HEK293 (cell line): ENCODE measurements at regions not wholly inside any gene's neighbourhood (a gene's known extent, or its start where the extent isn't known, plus 50 kb on each side); places are given as distances from the start of the nearest gene placed in this dataset.

ENCODE experiments used
- CTCF ChIA-PET: fragments of 350-600 bp; formaldehyde crosslinking; extraction: SDS; loops from one replicate; lab custom pipeline; 2021; ENCODE audit warnings: antibody characterized with exemption; lab: Yijun Ruan, JAX
- POLR2A ChIA-PET: fragments of 300-600 bp; formaldehyde crosslinking; extraction: SDS; loops from one replicate; lab custom pipeline; 2020; ENCODE audit warnings: antibody characterized with exemption, inconsistent platforms; lab: Yijun Ruan, JAX
- H3K27ac ChIP-seq: fragments of 200-500 bp; sonication (Bioruptor generic); 2 replicates; pipeline ENCODE4 v1.5.1; 2014; ENCODE audit warnings: low read depth, low read length, control low read depth, inconsistent platforms; ENCODE audit errors: extremely low read depth
- H3K36me3 ChIP-seq, 2 experiments: fragments of 200-500 bp in 1 of 2; sonication (Bioruptor generic) in 1 of 2; 1 replicate in 1 of 2; 2 replicates in 1 of 2; pipeline ENCODE4 v1.5.1; 2014 to 2017; ENCODE audit warnings: inconsistent platforms in 2 of 2, low read length in 2 of 2; ENCODE audit not compliant: control insufficient read depth in 2 of 2, insufficient read depth in 1 of 2
- H3K4me1 ChIP-seq: fragments of 200-500 bp; sonication (Bioruptor generic); 2 replicates; pipeline ENCODE4 v1.5.1; 2014; ENCODE audit warnings: mild to moderate bottlenecking, low read length, inconsistent platforms; ENCODE audit not compliant: control insufficient read depth, insufficient read depth
- H3K4me3 ChIP-seq: 2 replicates; pipeline ENCODE4 v1.5.1; 2011; ENCODE audit warnings: low read depth, mild to moderate bottlenecking, control low read depth, low read length, moderate library complexity
- H3K9me3 ChIP-seq: fragments of 200-500 bp; sonication (Bioruptor generic); 2 replicates; pipeline ENCODE4 v1.5.1; 2014; ENCODE audit warnings: low read depth, low read length, inconsistent platforms; ENCODE audit not compliant: control insufficient read depth, insufficient read depth
- GLI2 ChIP-seq: fragments of 450-650 bp; formaldehyde crosslinking; IDR thresholded peaks from 2 replicates; pipeline ENCODE4; 2017; ENCODE audit warnings: missing biosample characterization, missing genetic modification characterization, low read depth, borderline replicate concordance
- GLIS2 ChIP-seq: fragments of 450-650 bp; formaldehyde crosslinking; IDR thresholded peaks from 2 replicates; pipeline ENCODE4 v1.5.1; 2016; ENCODE audit warnings: missing biosample characterization, missing genetic modification characterization
- HOXC10 ChIP-seq: sonication (generic); formaldehyde crosslinking; IDR thresholded peaks from 2 replicates; pipeline ENCODE4 v1.8.1; 2023; ENCODE audit warnings: mild to moderate bottlenecking, missing genetic modification reagents
- HOXD13 ChIP-seq: sonication (generic); formaldehyde crosslinking; IDR thresholded peaks from 2 replicates; pipeline ENCODE4 v1.8.0; 2022; ENCODE audit warnings: missing genetic modification reagents, borderline replicate concordance
- PRDM1 ChIP-seq: fragments of 450-650 bp; formaldehyde crosslinking; IDR thresholded peaks from 2 replicates; pipeline ENCODE4; 2016; ENCODE audit warnings: missing biosample characterization, missing genetic modification characterization
- WT1 ChIP-seq: fragments of 450-650 bp; formaldehyde crosslinking; IDR thresholded peaks from 2 replicates; pipeline ENCODE4 v1.5.1; 2016; ENCODE audit warnings: missing biosample characterization, missing genetic modification characterization
- ZBTB20 ChIP-seq: fragments of 450-650 bp; formaldehyde crosslinking; IDR thresholded peaks from 2 replicates; pipeline ENCODE4 v1.5.1; 2016; ENCODE audit warnings: missing biosample characterization, missing genetic modification characterization
- ZFP41 ChIP-seq: fragments of 450-650 bp; formaldehyde crosslinking; IDR thresholded peaks from 2 replicates; pipeline ENCODE4 v1.5.1; 2016; ENCODE audit warnings: missing biosample characterization, missing genetic modification characterization, borderline replicate concordance
- ZNF302 ChIP-seq: fragments of 450-650 bp; formaldehyde crosslinking; IDR thresholded peaks from 2 replicates; pipeline ENCODE4 v1.5.1; 2016; ENCODE audit warnings: missing biosample characterization, missing genetic modification characterization, low read depth
- ZNF37A ChIP-seq: fragments of 450-650 bp; IDR thresholded peaks from 2 replicates; pipeline ENCODE4 v1.5.1; 2018; ENCODE audit warnings: missing biosample characterization, missing genetic modification characterization
- ZNF585B ChIP-seq: fragments of 450-650 bp; formaldehyde crosslinking; IDR thresholded peaks from 2 replicates; pipeline ENCODE4 v1.5.1; 2016; ENCODE audit warnings: missing biosample characterization, missing genetic modification characterization
- ZNF610 ChIP-seq: fragments of 450-650 bp; formaldehyde crosslinking; IDR thresholded peaks from 2 replicates; pipeline ENCODE4 v1.5.1; 2016; ENCODE audit warnings: missing biosample characterization, missing genetic modification characterization, borderline replicate concordance
- TF ChIP-seq, protein P1 (sequence below): fragments of 450-650 bp; formaldehyde crosslinking; IDR thresholded peaks from 2 replicates; pipeline ENCODE4 v1.5.1; 2016; ENCODE audit warnings: missing biosample characterization, missing genetic modification characterization
- TF ChIP-seq, protein P2 (sequence below): fragments of 450-650 bp; IDR thresholded peaks from 2 replicates; pipeline ENCODE4 v1.5.1; 2018; ENCODE audit warnings: missing biosample characterization, missing genetic modification characterization
- TF ChIP-seq, protein P3 (sequence below): fragments of 450-650 bp; formaldehyde crosslinking; IDR thresholded peaks from 2 replicates; pipeline ENCODE4 v1.5.1; 2017; ENCODE audit warnings: missing biosample characterization, missing genetic modification characterization
- TF ChIP-seq, protein P4 (sequence below): fragments of 450-650 bp; formaldehyde crosslinking; IDR thresholded peaks from 2 replicates; pipeline ENCODE4 v1.5.1; 2016; ENCODE audit warnings: missing biosample characterization, missing genetic modification characterization, borderline replicate concordance
- TF ChIP-seq, protein P5 (sequence below): fragments of 450-650 bp; formaldehyde crosslinking; IDR thresholded peaks from 2 replicates; pipeline ENCODE4 v1.5.1; 2016; ENCODE audit warnings: missing biosample characterization, missing genetic modification characterization
- TF ChIP-seq, protein P6 (sequence below): fragments of 450-650 bp; formaldehyde crosslinking; IDR thresholded peaks from 2 replicates; pipeline ENCODE4 v1.5.1; 2016; ENCODE audit warnings: missing biosample characterization, missing genetic modification characterization

DNA sequence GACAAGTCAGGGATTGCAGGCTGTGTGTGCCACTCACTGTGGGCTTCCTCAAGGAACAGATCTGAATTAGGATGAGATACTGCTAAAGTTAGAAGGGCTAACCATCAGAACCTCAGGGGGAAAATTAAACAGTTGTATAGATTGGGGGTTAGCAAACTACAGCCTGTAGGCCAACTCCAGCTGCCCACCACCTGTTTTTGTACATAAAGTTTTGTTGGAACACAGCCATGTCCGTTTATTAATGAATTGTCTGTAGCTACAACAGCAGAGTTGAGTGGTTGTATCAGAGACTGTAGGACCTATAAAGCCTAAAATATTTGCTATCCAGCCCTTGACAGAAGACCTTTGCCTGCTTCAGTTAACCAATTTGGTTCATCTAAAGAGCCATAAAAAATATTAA lies 127.2 kb upstream of the ECI2 start:
- Histone ChIP-seq H3K9me3 (no peaks in the 10 kb centered on the region), H3K4me1 (no peaks in the 10 kb centered on the region), H3K36me3 (no peaks in the 10 kb centered on the region), H3K4me3 (no peak overlapping the region)
- POLR2A ChIA-PET: no interaction called here
- no peak for TF ChIP-seq ZNF585B (tag by site-specific recombination)
- TF ChIP-seq, protein P1, sequence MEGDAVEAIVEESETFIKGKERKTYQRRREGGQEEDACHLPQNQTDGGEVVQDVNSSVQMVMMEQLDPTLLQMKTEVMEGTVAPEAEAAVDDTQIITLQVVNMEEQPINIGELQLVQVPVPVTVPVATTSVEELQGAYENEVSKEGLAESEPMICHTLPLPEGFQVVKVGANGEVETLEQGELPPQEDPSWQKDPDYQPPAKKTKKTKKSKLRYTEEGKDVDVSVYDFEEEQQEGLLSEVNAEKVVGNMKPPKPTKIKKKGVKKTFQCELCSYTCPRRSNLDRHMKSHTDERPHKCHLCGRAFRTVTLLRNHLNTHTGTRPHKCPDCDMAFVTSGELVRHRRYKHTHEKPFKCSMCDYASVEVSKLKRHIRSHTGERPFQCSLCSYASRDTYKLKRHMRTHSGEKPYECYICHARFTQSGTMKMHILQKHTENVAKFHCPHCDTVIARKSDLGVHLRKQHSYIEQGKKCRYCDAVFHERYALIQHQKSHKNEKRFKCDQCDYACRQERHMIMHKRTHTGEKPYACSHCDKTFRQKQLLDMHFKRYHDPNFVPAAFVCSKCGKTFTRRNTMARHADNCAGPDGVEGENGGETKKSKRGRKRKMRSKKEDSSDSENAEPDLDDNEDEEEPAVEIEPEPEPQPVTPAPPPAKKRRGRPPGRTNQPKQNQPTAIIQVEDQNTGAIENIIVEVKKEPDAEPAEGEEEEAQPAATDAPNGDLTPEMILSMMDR: no peak
- TF ChIP-seq, protein P2, sequence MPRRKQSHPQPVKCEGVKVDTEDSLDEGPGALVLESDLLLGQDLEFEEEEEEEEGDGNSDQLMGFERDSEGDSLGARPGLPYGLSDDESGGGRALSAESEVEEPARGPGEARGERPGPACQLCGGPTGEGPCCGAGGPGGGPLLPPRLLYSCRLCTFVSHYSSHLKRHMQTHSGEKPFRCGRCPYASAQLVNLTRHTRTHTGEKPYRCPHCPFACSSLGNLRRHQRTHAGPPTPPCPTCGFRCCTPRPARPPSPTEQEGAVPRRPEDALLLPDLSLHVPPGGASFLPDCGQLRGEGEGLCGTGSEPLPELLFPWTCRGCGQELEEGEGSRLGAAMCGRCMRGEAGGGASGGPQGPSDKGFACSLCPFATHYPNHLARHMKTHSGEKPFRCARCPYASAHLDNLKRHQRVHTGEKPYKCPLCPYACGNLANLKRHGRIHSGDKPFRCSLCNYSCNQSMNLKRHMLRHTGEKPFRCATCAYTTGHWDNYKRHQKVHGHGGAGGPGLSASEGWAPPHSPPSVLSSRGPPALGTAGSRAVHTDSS (tag by site-specific recombination): no peak
- no peak for TF ChIP-seq GLIS2 (tag by site-specific recombination)
- TF ChIP-seq HOXC10 (CRISPR knock-in tag): no peak
- TF ChIP-seq, protein P3, sequence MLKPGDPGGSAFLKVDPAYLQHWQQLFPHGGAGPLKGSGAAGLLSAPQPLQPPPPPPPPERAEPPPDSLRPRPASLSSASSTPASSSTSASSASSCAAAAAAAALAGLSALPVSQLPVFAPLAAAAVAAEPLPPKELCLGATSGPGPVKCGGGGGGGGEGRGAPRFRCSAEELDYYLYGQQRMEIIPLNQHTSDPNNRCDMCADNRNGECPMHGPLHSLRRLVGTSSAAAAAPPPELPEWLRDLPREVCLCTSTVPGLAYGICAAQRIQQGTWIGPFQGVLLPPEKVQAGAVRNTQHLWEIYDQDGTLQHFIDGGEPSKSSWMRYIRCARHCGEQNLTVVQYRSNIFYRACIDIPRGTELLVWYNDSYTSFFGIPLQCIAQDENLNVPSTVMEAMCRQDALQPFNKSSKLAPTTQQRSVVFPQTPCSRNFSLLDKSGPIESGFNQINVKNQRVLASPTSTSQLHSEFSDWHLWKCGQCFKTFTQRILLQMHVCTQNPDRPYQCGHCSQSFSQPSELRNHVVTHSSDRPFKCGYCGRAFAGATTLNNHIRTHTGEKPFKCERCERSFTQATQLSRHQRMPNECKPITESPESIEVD (tag by site-specific recombination): no peak
- TF ChIP-seq WT1: no peak
- TF ChIP-seq, protein P4, sequence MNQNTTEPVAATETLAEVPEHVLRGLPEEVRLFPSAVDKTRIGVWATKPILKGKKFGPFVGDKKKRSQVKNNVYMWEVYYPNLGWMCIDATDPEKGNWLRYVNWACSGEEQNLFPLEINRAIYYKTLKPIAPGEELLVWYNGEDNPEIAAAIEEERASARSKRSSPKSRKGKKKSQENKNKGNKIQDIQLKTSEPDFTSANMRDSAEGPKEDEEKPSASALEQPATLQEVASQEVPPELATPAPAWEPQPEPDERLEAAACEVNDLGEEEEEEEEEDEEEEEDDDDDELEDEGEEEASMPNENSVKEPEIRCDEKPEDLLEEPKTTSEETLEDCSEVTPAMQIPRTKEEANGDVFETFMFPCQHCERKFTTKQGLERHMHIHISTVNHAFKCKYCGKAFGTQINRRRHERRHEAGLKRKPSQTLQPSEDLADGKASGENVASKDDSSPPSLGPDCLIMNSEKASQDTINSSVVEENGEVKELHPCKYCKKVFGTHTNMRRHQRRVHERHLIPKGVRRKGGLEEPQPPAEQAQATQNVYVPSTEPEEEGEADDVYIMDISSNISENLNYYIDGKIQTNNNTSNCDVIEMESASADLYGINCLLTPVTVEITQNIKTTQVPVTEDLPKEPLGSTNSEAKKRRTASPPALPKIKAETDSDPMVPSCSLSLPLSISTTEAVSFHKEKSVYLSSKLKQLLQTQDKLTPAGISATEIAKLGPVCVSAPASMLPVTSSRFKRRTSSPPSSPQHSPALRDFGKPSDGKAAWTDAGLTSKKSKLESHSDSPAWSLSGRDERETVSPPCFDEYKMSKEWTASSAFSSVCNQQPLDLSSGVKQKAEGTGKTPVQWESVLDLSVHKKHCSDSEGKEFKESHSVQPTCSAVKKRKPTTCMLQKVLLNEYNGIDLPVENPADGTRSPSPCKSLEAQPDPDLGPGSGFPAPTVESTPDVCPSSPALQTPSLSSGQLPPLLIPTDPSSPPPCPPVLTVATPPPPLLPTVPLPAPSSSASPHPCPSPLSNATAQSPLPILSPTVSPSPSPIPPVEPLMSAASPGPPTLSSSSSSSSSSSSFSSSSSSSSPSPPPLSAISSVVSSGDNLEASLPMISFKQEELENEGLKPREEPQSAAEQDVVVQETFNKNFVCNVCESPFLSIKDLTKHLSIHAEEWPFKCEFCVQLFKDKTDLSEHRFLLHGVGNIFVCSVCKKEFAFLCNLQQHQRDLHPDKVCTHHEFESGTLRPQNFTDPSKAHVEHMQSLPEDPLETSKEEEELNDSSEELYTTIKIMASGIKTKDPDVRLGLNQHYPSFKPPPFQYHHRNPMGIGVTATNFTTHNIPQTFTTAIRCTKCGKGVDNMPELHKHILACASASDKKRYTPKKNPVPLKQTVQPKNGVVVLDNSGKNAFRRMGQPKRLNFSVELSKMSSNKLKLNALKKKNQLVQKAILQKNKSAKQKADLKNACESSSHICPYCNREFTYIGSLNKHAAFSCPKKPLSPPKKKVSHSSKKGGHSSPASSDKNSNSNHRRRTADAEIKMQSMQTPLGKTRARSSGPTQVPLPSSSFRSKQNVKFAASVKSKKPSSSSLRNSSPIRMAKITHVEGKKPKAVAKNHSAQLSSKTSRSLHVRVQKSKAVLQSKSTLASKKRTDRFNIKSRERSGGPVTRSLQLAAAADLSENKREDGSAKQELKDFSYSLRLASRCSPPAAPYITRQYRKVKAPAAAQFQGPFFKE (tag by site-specific recombination): no peak
- no peak for TF ChIP-seq ZNF610 (tag by site-specific recombination)
- TF ChIP-seq, protein P5, sequence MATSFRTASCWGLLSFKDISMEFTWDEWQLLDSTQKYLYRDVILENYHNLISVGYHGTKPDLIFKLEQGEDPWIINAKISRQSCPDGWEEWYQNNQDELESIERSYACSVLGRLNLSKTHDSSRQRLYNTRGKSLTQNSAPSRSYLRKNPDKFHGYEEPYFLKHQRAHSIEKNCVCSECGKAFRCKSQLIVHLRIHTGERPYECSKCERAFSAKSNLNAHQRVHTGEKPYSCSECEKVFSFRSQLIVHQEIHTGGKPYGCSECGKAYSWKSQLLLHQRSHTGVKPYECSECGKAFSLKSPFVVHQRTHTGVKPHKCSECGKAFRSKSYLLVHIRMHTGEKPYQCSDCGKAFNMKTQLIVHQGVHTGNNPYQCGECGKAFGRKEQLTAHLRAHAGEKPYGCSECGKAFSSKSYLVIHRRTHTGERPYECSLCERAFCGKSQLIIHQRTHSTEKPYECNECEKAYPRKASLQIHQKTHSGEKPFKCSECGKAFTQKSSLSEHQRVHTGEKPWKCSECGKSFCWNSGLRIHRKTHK (tag by site-specific recombination): no peak
- no peak for TF ChIP-seq HOXD13
- TF ChIP-seq, protein P6, sequence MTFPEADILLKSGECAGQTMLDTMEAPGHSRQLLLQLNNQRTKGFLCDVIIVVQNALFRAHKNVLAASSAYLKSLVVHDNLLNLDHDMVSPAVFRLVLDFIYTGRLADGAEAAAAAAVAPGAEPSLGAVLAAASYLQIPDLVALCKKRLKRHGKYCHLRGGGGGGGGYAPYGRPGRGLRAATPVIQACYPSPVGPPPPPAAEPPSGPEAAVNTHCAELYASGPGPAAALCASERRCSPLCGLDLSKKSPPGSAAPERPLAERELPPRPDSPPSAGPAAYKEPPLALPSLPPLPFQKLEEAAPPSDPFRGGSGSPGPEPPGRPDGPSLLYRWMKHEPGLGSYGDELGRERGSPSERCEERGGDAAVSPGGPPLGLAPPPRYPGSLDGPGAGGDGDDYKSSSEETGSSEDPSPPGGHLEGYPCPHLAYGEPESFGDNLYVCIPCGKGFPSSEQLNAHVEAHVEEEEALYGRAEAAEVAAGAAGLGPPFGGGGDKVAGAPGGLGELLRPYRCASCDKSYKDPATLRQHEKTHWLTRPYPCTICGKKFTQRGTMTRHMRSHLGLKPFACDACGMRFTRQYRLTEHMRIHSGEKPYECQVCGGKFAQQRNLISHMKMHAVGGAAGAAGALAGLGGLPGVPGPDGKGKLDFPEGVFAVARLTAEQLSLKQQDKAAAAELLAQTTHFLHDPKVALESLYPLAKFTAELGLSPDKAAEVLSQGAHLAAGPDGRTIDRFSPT (tag by site-specific recombination): no peak
- TF ChIP-seq ZNF37A (tag by site-specific recombination): no peak
- TF ChIP-seq ZFP41 (tag by site-specific recombination): no peak
- TF ChIP-seq PRDM1: no peak
- no peak for TF ChIP-seq ZBTB20 (tag by site-specific recombination)
- no peak for TF ChIP-seq GLI2
- TF ChIP-seq ZNF302 (tag by site-specific recombination): no peak
- TF ChIP-seq, all 188 proteins: peak for 0
- CTCF ChIA-PET: interaction anchor here (1.4 kb wide), 1 partner anchor 9 kb away, joined by 6 read pairs; no protein-coding TSS in a partner anchor
- no peak overlapping the region for H3K27ac ChIP-seq
